Myocyte (in vitro differentiated cells): ENCODE measurements at regions not wholly inside any gene's neighbourhood (a gene's known extent, or its start where the extent isn't known, plus 50 kb on each side); places are given as distances from the start of the nearest gene placed in this dataset.
"Not testable (repeated sequence)": the region's sequence is repeated elsewhere in the genome, so short reads cannot be mapped to it uniquely, and the experiment has no call there.

Experiments used
- DNase-seq: peaks from one replicate; pipeline ENCODE4 v3.0.0-alpha.2; 2012; ENCODE audit warnings: low read depth

DNA sequence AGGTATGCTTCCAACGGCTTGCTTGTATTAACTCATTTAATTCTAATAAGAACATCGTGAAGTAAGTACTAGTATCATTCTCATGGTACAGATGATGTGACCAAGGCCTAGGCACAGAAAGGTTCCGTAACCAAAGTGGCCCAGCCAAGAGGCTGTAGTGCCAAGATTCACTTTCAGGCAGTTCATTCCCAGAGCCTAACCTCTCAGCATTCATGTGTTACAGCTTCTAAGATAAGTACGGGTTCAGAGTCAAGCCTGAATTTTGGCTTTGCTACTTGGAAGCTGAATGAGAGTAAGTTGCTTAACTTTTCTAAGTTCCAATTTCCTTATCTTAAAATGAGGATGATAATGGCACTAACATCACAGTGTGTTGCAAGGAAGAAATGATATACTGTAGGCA lies 379.9 kb downstream of the AEBP2 start:
- DNase-seq: no peak

DNA sequence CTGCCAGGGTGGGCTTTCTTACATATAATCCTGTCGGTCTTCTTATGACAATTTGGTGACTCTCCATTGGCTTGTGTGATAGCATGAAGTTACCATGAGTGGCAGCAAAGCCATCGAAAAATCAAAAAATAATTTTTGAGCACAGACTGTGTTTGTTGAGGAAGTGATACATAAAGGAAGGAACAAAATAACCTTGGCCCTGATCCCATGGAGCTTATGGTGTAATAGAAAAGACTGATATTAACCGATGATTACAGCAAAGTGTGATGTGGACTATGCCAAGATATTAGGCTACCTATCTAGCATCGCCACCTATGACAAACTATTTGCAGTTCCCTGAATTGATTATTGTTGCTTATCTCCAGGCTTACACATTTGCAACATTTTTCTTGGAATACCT lies 383.2 kb downstream of the AEBP2 start:
- DNase-seq: no peak

DNA sequence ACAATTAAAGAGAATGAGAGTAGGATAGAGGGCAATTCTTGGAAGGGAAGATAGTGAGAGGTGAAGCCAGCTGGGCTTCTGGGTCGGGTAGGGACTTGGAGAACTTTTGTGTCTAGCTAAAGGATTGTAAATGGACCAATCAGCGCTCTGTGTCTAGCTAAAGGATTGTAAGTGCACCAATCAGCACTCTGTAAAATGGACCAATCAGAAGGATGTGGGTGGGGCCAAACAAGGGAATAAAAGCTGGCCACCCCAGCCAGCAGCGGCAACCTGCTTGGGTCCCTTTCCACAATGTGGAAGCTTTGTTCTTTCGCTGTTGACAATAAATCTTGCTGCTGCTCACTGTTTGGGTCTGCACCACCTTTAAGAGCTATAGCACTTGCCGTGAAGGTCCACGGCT lies 384.0 kb downstream of the AEBP2 start:
- DNase-seq: not testable (repeated sequence)

DNA sequence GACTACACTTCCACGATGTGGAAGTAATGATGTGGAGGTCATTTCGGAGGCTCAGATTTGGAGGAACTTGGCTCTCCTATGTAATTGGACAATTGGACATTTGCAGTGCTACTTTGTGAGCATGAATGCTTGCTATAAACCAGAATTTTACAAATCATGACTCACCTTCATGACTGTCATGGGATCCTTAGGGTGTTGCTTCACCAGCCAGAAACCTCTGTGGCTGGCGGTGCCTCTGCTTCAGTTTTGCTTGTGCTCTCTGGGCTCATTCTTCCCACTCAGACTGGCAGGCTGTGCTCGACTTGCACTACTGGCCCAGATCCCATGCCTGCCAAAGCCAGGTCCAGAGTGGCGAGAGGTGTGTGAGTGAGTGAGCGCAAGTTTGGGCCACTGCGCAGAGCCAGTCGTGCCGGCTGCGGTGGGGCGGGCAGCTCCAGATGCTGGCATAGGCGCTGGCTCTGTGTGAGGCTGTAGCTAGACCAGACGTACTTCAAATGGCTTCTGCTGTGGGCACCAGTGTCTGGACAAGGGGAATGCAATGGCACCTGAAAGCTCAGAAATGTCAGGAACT lies 387.8 kb downstream of the AEBP2 start:
- no peak for DNase-seq

DNA sequence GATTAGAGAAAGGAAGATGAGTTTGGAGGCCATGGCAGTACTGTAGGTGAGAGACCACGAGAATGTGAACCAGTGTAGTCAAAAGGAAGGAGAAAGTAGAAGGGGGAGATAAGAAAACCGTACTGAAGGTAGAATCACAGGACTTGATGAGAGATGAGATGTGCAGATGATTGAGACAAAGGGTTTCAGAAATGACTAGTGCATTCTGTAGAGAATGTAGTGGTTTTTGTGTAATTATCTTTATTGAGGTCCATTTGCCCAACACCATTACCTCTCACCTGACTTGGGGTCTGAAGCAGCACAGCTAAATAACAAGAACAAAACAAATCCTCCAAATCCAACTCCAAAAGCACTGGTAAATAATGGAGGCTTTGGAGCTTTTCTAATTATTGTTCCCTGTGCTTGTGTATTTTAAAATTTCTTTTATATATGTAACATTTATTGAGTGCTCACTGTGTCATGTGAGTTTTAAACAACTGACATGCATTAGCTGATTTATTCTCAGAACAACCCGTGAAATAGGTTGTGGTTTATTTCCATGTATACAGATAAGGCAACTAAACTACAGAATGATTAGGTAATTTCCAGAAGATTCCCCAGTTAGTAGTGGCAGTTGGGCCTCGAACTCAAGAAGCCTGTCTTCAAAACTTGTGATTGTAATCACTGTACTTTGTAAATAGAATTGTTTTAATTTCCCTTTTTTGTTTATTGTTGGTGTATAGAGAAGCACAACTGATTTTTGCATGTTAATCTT lies 390.0 kb downstream of the AEBP2 start:
- no peak for DNase-seq

DNA sequence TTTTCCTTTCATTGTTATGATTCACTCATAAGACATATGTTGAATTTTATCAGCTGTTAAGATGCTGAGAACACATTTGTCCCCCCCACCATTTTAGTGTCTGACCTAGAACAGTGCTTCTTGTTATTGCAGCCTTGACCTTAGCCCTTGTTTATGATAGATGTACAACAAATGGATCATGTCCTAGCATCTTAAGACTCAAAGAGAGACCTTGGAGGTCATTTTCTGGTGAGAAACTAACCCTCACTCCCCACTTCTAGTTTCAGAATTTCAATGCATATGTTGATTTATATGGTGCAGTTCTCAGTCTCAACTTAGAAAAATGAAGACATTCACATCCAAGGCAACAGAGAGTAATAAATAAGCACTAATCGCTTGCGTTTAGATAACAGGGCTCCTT lies 391.2 kb downstream of the AEBP2 start:
- no peak for DNase-seq

DNA sequence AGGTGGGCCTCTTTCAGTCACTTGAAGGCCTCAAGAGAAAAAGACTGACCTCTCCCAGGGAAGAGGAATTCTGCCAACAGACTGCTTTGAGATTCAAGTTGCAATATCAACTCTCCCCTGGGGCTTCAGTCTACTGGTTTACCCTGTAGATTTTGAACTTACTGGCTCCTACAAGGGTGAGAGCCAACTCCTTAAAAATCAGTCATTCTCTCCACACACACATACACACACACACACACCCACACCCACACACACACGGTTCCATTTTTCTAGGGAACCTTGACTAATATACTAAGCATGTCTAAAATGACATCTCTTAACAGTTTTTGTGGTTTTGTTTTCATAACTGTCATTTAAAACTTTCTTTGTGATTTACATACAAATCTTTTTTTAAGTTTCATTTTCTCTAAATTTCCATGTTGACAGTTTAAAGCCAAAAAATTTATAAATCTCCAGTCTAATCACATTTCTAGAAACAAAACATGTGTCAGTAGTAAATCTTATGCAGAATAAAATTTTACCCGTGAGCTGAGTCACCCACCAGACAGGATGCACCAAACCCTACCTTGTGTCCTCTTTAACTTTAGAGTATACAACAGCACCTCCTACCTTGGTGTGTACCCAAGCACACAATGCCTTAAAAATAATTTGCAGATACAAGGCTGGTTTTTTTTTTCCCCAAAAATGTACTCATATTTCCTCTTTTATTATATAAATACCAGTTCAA lies 394.6 kb downstream of the AEBP2 start:
- peak; percentile 32 for DNase-seq

DNA sequence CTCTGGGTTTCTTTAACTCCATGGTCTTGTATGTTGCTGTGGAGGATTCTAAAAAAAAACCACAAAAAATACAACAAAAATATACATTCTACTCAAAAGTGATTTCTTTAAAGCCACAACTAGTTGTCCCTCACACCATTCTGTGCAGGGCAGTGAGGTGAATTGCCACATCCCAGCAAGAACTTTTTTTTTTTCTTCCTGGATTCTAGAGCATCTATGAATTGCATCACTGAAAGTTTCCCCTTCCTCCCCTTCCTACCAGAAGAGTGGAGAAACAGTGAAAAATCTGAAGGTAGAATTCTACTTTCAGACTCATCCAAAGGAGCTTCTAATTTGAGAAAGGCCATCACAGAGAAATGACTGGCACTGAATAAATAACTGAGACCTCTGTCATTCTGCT lies 395.3 kb downstream of the AEBP2 start:
- no peak for DNase-seq

DNA sequence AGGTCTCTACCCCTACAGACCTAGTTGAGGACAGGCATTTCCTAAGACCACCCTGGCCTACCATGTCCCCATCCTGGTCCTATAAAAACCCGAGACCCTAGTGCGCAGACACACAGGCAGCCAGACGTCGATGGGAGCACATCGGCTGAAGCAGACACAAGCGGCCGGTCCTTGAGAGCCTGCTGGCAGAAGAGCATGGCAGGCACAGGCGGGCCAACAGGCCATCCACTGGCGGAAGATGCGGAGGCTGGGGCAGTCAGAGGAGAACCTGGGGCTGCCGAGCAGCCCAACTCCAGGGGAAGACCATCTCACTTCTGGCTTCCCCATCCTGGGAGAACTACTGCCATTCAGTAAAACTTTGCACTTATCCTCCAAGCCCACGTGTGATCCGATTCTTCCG lies 396.8 kb downstream of the AEBP2 start:
- no peak for DNase-seq

DNA sequence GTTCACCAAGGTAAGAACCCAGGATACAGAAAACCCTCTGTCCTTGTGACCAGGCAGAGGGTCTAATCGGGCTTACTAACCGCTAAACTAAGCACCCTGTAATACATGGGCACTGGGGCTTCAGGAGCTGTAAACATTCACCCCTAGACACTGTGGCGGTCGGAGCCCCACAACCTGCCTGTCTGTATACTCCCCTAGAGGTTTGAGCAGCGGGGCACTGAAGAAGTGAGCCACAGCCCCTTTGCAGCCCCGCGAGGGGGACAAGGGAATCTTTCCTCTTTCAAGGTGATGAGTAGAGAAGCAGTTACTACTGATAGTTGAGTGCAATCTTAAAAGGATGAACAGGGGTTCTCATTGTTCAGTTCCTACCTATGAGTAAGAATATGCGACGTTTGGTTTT lies 397.2 kb downstream of the AEBP2 start:
- no peak for DNase-seq

DNA sequence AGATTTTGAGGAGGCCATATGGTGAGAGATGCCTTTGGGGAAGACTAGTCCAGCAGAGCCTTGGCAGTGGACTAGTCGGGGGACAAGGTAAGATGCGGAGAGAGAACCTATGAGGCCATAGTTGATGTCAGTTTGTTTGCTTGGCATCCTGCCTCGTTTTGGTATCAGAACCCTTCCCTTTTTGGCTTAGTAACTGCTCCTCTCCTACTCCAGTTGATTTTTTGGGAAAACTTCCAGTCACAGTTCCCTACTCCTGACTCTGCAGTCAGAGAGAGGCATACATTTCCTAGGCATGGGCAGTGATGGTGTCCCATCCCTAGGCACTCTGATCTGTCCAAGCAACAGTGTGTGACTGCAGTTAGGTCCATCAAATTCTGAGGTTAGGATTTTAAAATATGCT lies 398.3 kb downstream of the AEBP2 start:
- no peak for DNase-seq

DNA sequence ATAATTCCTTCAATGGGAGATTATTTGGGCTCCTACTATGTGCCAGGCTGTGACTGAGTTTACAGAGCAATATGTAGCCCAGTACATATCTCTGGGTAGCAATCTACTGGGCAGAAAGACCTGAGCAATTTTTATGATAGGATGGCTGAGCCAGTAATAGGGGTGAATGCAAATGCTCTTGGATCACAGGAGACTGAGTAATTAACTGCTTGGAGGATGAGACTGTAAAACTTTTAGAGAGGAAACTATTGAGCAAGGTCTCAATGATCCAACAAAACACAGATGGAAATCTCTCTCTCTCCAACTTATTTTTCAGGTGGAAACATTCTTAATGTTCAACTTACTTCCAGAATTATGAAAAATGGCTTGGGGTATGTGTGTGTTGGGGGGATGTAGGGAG lies 402.2 kb downstream of the AEBP2 start:
- no peak for DNase-seq

DNA sequence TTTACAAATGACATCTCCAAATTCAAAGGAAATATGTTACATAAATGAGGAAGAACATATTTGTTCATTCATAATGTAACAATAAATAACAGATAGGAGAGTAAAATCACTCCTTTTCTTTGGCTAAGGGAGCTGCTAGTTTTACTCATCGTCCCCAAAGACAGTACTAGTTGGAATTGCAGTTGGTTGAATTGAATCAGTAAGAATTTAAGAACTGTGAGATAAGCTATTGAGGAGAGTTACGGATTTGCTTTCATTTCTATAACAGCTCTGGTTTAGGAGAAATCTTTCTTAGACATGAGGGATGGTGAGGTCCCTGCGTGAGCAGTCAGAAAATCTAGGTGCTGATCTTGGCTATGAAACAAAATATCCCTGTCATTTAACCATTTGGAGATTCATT lies 402.8 kb downstream of the AEBP2 start:
- no peak for DNase-seq

DNA sequence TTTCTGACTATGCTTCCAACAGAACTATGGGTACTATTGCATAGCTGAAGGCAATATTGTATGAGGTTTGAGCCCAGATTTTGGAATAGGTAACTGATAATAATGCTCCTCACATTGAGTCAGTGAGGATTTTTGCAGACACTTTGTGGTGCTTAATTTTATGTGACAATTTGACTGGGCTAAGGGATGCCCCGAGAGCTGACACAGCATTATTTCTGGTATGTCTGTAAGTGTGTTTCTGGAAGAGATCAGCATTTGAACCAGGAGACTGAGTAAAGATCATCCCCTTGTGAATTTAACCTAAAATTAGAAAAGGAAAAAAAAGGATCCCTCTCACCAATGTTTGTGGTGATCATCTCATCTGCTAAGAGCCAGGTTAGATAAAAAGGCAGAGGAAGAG lies 404.9 kb downstream of the AEBP2 start:
- no peak for DNase-seq

DNA sequence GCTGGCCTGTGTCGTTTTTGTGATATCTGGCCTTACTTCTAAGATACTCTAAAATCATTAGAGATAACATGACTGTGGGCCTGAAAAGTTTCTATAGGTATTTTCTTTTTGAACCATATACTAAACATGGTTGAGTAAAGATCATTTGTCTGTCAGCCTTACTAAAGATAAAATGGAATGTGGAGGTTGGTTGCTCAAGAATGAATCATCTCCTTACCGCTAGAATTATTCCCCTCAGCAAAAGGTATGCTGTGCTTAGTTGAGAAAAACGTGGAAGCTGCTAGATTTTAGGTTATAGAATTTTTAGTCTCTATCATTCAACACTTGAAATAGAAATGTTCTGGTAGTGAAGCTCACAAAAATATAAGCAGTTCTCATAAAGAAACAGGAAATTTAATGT lies 407.3 kb downstream of the AEBP2 start:
- DNase-seq: peak; percentile 13

DNA sequence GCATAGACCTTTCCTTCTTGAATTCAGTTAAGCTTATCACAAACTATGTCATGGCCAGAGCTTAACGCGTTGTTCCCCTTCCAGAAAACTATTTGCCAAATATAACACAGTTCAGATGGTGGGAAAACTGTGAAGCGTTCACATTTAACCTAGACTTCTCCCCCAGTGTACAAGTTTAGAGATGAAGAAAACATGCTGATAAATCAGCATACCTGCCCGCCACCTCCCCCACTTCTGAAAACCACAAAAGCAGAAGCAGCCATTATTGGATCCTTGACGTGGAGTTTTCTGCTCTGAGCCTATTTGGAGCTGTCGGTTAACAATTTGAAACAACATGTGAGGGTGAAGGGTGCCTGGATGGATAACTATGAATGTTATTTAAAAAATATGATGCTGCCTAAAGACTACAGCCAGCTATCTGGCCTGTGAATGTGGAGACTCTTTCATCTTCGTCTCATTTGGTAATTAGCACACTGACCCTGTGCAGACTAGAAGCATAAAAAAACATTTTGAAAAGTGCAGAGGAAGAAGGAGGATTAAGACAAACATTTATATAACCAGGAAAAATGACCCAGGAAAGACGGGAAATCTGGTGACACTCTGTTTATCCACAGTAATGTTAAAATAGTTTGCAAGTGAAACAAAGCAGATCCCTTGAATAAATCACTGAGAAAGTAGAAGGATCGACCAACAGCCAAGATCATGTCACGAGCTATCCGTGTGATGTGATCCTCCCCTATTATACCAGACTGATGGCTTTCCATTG lies 408.2 kb downstream of the AEBP2 start:
- peak; percentile 11 for DNase-seq

DNA sequence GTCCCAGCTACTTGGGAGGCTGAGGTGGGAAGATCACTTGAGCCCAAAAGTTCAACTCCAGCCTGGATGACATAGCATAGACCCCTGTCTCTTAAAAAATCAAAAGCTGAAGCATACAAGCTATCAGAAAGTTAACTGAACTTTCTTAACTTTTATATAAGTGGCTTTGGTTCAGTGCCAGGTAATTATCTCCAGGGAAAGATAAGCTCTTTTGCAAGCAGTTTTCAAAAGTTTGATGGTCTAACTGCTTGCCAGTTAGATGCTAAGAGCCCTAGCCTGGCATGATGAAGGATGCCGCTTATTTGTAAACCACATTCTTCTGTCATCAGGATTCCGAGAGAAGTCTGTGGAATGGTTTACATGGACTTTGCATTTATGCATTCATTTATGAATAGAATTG lies 409.1 kb downstream of the AEBP2 start:
- no peak for DNase-seq

DNA sequence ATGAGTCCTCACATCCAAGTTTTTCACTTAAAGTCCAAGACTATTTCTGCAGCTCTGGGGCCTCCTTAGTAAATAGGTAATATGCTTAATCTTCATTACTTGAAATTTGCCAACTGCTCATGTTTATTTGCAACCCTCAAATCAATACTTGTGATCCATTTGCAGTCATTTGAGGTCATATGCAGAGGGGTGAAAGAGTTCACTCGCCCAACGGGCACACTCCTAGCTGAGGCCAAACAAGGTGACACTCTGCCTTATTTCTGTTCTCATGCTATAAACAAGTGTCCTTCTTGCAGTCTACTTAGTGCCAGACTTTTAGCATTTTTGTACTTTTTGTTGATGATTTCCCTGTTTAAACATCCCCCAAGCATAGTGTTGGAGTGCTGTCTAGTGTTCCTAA lies 409.9 kb downstream of the AEBP2 start:
- DNase-seq: no peak

DNA sequence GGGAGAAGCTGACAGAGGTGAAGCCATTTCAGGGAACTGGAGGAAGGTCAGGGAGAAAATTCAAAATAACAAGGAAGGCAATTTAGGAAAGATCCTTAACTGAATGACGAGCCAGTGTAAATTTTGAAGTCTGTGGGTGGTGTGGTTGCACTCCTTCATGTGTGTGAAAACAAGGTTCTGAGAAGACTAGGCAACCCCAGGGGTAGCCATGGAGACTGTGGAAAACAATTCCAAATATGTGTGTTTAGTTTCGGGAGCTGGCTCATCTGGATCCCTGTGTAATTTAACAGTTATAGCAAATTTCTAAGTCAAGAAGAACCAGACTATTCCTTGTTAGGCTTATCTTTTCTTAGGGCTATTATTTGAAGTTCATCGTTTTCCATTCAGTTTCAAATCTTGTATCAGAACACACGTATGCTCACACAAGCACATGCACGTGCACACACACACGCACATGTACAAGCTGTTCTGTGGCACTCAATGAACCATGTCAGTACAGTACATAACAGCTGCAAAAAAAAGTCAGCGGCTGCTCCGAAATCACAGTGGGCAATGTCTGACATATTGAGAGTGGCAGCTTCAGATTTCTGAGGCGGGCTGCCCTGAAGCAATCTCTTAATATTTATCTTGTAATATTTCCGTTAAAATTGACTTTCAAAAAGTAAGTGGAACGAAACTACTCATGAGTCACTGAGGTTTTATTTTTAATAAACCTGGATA lies 411.2 kb downstream of the AEBP2 start:
- no peak for DNase-seq

DNA sequence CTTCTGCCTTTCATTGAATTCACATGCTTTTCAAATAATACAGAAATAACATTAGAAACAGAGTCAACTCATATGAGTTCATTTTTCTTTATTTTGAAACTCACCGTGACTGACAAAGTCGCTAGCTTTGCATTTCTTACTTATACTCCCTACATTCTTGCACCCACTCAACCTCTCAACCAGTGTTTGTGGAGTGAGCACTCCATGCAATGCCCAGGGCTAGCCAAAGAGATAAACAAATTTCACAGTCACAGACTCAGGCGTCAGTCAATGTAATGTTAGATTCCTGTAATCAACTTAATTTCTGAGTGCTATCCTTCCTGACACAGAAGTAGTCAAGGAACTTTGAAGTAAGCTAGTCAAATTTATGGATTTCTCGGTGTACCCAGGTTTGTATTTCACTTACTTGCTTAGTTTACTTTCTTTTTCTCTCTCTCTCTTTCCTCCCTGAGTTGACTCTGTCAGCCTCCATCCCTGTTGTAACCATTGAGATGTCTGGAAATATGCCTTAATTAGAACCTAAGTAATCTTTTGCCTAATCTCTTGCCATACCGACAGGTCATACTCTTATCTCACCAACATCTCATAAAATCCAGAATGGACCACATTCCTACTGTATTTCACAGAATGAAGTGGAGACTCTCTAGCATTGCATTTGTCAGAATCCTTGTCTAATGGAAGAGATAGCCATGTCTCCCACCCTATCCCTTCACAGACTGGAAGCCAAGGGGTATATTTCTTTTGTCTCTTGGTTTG lies 413.0 kb downstream of the AEBP2 start:
- no peak for DNase-seq

DNA sequence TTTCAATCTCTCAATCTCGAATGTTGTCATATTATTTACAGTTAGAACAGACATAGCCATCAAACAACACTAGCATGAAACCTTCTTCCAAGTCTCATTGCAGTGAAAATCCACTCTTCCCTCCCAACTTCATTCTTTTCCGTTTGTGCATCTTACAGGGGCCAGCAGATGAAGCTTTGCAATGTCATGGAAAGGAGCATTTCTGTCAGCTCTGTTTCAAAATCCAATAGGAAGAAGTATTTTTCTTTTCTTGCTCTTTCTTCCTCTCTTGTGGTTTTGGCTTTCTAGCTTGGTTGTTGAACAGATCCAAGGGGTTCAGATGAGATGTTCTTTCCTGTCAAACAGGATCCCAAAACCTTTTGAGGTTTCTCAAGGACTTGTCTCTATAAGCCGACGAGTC lies 416.6 kb downstream of the AEBP2 start:
- DNase-seq: no peak
